Fibroblast of peridontal ligament (primary cell): ENCODE measurements at regions not wholly inside any gene's neighbourhood (a gene's known extent, or its start where the extent isn't known, plus 50 kb on each side); places are given as distances from the start of the nearest gene placed in this dataset.

Source experiments
- DNase-seq: peaks from one replicate; pipeline ENCODE4 v3.0.0-alpha.2; 2010; ENCODE audit errors: extremely low read depth

DNA sequence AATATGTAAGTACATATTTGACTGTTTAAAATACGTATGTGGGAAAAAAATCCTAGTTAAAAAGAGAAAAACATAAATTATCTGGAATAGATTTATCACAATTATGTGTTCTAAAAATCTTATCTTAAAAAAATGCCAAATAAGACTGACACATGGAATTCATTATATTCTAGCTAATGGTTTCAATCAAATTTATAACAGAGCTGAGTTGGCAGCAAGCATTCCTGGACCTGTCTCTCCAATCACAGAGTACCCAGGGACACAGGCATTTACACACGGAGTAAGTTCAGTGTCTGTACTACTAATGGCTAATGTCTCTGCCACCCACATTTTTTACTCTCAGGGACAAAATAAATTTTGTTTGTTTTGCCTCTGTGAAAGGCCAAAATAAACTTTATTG lies 122.3 kb downstream of the RPS12 start:
- no peak for DNase-seq

DNA sequence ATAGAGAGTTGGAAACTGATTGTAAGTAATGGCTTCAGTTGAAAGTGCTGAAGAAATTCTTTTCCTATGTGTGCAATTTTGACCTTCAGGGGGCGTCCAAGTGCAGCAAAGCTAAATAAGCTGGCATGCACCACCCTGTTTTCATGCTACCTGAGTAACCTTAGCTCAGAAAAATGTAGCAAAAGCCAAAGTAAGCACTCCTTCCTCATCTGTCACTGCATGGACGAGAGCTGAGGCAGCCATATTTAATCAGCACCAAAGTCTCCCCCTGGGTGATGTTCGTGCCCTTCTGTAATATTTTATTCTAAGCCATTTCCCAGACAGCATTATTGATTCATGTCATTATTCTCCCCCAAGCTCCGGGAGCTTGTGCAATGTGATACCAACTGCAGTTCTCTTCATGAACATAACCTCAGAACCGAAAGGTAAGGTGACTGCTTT lies 123.1 kb downstream of the RPS12 start:
- DNase-seq, result peak; percentile 56

DNA sequence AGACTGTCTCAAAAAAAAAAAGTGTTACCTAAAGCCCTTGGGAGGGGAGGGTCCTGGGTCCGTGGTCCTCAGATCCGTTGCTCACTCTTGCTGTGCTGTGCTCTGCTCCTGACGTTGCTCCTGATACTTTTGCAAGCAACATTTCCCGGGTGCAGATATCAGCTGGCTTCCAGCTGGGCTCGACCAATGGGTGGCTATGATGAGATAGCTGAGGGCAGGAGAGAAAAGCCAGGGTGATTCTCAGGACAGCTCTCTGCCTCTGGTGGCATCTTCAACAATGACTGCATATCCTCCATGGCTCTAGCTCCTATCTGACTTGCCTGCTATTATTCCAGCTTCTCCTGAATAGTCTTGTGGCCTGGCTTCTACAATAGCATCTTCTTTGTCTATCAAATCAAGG lies 134.5 kb downstream of the RPS12 start:
- no peak for DNase-seq

DNA sequence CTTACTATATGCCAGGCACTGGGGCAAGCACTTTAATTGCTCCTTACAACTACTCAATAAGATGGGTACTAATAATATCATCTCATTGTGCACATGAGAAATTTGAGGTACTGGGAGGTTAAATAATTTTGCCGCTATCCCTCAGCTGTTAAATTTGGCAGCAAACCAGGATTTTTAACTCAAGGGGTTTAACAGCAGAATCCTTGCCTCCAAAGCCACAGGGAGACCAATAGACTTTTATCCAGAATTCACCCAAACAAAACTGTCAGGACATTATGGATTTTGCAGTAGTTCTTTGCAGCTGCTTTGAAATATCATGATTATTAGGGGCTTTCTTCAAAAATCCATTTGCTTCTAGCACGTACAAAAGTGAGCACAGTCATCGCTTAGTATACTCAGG lies 136.2 kb downstream of the RPS12 start:
- no peak for DNase-seq

DNA sequence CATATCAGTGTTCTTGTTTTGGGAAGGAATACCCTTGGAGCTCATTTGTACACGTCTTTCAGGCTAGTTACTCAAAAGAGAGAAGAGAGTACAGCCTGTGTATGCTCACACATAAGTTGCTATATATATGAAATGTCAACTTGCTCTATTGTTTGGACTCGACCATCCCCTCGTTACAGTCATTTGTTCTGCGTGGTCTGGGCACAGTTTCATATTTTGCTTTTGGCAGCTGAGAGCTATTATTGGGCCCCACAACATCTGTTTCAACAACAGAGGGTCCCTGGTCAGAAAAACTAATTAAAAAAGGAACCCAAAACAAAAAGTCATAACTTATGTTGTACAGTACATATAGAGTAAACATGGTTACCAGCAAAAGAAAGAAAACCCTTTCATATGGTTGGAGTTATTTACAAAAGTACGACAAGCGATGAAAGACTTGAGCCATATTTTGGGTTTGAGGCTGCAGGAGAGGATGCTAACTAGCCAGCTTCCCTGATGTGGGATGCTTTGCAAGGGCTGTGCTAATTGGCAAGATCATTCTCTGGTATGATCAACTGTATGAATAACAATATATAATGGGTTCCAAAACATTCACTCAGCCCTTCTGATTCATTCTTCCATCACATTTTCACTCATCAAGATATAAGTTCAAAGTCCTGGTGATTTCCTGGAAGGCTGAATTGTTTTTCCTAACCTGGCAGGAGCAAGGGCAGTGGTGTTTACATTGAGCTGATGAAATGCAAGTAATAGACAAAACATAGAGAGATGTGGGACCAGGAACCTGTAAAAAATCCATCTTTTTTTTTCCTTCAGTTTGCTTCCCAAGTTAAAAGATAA lies 137.9 kb downstream of the RPS12 start:
- DNase-seq, result no peak

DNA sequence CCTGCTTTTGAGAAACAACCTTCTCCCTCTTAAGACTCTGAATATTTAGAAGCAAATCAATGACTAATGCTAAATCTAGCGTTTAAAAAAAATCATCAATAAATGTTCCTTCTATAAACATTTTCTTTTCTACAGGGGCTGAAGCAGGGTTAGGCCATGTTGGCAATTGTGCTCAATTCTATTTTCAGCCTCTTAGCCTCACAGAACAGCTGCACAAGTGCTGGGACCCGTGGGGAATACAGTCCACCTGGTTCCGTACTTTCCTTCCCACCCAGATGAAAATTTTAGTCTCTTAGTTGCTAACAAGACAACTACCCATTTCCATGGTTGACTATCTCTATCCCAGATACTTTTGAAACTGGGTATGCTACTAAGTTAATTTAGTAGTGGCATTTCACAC lies 138.6 kb downstream of the RPS12 start:
- DNase-seq, result no peak

DNA sequence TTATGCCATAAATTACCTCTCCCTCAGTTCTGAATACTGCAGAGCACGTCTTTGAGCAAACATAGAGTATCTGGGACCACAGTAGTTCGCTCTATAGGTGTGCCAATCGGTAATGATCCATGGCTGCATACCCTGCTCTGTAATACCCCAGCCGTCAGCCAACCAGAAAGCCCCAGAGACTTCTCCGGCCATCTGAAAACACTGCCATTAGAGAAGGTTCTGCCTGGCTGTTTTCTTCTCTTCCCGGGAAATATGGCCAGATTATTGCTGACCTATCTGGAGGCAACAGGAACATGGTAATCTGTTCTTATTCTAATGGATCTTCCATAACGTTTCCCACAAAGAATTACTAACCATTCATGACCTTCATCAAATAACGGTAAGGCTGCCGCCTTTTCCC lies 139.9 kb downstream of the RPS12 start:
- no peak for DNase-seq

DNA sequence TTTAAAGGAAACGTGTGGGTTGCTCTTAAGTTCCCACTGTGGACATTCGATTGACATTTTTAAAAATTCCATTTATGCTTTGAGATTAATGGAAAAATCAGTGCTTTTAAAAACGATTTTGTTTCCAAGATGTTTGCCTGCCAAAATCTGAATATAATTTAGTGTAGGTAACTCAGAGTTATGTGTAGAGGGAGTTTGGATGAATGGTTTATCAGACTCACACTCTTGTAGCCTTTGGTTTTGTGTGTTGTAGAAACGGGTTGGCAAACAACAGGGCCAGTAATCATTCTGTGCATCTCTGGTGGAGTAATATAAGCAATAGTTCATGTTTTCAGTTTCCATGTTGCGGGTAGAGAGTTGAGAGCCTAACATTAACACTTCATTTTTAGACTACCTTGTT lies 140.6 kb downstream of the RPS12 start:
- DNase-seq, result no peak

DNA sequence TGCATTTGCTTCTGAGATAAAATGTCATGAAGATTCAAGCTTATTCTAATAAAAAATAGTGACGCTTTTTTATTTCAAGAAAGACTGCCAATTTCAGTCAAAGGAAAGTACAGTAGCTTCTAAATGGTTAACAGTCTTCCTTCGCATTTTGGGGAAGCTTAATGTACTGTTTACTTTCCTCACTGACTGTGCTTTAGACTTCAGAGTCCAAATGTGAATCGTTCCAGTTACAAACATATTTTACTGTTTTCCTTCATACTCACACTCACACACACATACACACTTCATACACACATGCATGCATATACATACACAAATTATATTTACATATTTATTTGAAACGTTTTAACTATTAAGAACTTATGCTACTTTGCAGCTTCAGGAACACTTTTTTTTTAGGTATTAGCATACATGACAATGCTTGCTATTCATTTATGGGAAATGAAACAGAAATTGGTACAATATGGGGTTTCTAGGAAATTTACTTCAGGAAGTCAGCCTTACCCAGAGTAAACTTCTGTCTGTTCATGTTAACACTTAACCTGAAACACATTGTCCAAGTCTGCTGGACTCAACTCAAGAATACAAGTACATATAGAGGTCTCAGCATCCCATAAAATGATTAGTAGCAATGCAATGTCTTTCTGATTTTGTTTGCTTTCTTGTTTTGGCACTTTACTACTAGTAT lies 145.4 kb downstream of the RPS12 start:
- DNase-seq, result no peak

DNA sequence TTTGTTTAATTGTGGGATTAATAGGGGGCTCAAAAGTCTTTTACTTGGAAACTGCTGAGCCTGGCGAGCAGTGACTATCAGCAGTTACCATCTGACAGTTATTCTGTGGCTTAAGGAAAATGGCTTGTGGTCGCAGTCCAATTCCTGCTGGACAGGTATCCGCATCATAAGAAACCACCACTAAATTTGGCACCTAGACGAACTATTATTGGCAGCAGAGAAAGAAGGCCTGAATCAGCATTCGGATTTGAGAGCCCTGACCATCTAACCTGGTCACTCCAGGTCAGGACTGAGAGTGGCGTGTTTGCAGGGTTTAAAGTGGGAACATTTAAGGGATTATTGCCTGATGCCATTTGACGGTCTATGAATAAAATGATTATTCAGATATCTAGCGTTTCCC lies 146.4 kb downstream of the RPS12 start:
- no peak for DNase-seq

DNA sequence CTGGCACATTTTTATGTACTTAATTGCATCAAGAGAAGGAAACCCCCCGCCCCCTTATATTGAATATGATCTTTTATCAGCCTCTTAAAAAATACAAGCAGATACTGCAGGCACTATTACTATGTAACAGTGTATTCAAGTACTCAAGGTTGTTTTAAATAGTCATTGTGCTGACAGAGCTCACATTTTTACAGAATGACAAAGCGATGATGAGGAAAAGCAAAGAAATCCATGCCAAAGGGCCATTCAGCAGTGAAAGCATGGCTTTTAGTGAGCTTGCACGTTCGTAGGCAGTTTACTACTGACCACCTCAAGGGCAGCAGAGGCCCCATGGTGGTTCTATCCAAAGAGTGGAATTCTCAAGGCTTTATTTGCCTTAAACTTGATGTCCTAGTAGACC lies 146.8 kb downstream of the RPS12 start:
- DNase-seq, result peak; percentile 82

DNA sequence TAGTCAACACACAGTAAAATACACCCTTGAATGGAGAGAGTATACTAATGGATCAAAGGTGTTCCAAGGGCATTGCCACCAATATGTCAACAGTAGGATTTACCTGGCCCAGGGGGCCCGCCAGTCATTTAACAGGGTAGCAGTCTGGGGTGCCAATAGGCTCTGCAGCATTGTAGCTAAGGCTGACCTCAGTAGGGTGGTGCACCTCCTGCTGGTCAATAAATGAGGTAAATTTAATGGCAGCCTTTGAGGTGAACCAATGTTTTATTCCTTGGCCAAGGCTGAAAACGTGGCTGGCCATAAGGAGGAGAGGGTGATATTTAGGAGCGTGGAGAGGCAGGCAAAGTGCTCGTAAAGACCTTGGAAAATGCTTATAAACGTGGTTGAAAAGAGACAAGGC lies 147.2 kb downstream of the RPS12 start:
- no peak for DNase-seq

DNA sequence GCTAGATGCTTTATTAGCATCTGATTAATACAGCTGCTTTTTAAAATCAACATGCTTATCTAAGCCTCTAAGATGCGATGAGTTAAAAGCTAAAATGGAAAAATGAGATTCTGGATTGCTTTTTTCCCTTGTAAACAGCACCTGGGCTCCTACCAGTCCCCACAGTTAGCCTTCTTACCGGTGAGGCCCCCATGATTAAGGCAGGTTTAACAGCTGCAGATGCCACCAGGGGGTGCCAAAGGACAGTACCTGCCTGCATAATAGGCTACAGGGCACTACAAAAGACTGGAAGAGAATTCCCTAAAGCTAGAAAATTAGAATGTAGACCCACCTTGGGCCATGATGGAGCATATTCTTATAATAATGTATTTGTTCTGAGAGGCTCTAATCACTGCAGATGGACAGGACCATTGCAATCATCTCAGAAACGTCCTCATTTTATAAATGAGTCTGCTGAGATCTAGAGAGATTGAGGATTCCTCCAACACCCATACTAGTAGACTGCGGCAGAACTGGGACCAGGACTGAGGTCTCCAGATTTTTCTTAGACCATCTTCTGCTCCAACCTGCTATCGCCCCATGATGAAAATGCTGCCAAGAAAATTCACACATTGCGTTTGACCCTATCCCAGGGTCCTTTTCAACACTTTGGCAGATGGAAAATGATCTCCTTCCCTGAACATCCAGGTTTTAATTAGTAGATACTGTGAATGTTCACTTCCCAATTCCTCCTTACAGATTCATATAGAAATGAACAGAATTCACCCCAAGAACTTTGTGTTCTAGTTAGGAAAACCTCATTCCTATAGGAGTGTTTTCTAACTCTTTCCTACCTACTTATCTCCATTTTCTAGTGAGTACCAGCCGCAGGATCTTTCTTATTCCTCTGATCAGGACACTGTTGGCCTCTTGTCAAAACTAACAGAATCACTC lies 148.8 kb downstream of the RPS12 start:
- DNase-seq, result peak; percentile 55

DNA sequence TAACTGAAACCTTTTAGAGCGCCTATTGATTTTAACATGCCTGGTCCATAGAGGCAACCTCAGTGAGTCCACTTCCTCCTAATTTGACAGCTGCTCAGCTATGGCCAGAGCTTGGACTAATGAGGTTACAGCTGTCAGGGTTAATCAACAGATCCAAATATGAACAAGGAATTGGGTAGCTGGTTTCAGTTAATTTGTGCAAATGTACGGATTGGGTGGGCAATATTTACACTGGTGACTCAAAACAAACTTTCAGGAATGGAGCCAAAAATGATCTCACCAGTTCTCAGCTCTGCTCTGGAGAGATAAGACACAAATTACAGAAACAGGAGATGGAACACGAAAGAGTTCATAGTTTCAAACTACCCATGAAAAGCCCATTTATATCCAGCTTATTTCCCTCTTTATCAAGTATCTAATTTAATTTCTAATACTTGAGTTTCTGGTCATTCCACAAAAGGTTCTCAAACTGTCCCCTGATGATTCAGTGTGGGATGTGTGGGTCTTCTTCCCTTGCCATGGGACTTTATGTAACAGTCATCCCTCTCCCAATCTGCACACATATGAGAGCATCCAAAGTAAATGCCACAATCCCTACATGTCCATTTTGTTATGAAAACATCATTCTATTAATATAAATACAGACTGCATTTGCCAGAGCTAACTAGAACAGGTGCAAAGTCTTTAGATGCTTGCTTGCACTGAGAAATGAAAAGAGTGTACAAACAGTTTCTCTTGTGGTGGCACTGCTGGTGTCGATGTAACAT lies 149.9 kb downstream of the RPS12 start:
- DNase-seq, result peak; percentile 50

DNA sequence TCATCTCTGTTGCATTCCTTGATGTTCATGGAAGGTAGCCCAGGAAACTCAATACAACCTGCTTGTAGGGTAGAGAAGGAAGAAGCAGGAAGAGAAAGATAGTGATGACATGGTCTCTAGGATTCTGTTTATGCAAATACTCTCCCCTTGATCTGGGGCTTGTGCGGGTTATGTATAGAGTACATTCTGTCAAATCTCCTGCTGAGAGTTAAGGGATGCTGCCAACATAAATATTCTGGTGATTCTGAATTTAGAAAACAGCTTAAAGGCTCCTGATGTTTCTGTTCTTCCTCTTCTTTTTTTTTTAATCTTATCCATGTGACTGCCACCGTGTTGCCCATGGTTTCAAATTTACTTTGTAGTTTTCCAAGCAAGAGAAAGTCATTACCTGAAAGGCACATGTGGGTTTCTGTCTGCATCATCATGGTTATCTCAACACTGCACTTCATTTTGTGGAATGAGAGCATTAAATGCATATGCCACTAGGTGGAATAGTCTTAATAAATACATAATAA lies 150.6 kb downstream of the RPS12 start:
- no peak for DNase-seq

DNA sequence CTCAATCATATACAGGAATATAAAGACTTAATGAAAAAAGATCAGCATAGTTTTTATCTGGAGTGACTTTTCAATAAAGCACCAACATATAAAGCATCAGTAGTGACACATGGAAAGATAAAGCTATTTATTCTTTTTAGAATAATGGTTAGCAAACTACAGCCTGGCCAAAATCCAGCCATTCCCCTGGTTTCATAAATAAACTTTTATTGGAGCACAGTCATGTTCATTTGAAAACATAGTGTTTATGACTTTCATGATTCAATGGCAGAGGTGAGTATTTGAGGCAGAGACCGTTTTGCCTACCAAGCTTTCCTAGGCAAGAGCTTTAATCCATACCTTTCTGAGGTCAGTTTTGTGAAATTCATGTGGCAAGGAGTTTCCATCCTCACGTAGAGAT lies 153.5 kb downstream of the RPS12 start:
- no peak for DNase-seq

DNA sequence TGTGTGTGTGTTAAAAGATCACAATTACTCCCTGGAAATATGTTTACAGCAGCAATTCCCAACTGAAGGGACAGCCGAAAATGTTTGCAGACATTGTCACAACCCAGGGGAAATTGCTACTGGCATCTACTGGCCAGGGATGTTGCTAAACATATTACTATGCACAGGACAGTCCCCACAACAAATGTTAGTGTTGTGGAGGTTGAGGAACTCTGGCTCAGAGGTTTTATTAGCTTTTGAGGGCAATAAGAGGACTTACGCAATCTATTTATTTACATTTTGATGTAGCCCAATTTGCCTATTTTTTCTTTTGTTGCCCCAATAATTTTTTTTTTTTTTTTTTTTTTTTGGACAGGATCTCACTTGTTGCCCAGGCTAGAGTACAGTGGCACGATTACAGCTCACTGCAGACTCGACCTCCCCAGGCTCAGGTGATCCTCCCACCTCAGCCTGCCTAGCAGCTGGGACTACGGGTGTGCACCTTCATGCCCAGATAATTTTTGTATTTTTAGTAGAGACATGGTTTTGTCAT lies 154.1 kb downstream of the RPS12 start:
- no peak for DNase-seq

DNA sequence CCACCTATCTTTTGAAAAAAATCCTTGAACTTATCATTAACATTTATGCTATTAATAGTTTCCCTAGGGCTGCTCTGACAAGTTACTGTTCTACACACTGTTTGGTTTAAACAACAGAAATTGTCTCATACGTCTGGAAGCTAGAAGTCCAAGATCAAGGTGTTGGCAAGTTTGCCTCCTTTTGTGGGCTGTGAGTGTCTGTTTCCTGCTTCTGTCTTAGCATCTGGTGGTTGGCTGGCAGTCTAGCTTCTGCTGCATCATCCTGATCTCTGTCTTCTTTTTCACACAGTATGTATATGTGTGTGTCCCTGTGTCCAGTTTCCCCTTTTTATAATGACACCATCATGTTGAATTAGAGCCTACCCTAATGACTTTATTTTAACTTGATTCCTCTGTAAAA lies 154.8 kb downstream of the RPS12 start:
- no peak for DNase-seq

DNA sequence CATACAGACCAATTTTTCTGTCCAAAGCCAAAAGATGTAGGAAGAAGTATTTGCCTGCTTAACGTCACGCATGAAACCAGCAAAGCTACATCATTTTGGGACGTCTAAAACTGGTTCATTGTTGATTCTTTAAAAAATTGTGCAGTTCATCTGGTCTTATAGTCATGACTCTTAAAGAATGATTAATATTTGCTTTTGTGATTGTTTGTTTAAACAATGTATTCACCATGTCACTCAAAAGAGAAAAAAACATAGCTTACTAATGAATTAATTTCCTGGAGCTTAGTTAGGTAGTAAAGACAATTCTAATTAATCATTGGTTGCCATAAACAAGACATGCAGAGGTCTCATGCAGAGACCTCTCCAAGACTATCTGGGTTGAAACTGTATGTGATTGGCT lies 157.3 kb downstream of the RPS12 start:
- DNase-seq, result no peak

DNA sequence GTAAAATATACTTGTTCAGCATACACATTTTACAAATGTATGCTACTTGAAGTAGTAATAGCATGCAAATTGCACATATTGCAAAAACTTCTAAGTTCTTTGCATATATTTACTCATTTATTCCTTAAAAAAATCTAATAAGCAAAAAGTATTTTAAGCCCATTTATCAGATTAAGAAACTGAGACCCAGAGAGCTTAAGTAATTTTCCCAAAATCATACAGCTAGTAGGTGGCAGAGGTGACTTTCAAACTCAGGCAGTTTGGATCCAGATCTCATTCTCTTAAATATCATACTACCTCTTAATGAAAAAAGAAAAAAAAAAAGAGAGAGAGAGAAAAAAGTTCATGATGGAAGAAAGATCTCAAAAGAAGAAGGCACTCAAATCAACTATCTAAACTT lies 157.9 kb downstream of the RPS12 start:
- DNase-seq, result no peak

DNA sequence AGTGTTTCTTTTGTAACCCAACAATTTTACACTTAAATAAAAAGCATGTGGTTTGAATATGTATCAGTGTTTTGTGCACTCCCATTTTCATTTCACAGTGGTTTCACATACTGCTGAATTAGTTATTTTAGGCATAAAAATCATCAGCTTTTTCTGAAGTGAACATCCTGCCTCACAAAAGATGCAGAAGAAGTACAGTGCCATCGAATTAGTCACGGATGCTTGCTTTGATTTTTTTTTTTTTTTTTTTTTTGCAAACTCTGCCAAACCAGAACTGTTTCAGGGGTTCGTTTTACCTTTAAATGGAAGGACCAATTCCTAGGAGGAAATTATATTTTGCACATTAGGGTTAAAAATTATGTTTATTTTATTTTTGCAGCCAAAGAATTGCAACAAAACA lies 158.6 kb downstream of the RPS12 start:
- no peak for DNase-seq
